ENCODE measurements at regions not wholly inside any gene's neighbourhood (a gene's known extent, or its start where the extent isn't known, plus 50 kb on each side); places are given as distances from the start of the nearest gene placed in this dataset.
"Not testable (repeated sequence)": the region's sequence is repeated elsewhere in the genome, so short reads cannot be mapped to it uniquely, and the experiment has no call there.

DNA sequence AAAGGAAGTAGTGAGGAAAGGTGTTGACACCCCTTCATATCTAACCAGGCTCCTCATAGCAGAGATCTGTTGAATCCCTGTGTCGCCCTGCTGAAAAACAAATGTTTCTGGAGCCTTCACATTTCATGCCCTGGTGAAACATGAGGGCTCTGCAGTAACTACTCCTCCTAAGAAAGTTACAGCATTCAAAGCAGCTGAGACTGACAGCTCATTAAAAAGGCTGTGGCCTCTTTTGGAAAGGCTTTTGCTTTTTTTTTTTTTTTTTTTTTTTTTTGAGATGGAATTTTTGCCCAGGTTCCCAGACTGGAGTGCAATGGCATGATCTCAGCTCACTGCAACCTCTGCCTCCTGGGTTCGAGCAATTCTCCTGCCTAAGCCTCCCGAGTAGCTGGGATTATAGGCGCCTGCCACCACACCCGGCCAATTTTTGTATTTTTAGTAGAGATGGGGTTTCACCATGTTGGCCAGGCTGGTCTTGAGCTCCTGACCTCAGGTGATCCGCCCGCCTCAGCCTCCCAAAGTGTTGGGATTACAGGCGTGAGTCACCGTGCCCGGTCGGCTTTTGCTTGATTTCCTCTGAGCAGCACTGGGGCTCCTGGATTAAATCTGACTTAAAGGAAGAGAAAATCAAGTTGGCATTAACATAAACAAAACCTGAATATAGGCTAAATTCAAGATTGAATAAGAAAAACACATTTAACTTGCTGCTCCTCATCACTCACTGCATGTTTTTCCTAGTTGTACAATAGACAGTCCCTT is 112.9 kb downstream of the PCSK1 start:
- TF ChIP-seq, protein P1, sequence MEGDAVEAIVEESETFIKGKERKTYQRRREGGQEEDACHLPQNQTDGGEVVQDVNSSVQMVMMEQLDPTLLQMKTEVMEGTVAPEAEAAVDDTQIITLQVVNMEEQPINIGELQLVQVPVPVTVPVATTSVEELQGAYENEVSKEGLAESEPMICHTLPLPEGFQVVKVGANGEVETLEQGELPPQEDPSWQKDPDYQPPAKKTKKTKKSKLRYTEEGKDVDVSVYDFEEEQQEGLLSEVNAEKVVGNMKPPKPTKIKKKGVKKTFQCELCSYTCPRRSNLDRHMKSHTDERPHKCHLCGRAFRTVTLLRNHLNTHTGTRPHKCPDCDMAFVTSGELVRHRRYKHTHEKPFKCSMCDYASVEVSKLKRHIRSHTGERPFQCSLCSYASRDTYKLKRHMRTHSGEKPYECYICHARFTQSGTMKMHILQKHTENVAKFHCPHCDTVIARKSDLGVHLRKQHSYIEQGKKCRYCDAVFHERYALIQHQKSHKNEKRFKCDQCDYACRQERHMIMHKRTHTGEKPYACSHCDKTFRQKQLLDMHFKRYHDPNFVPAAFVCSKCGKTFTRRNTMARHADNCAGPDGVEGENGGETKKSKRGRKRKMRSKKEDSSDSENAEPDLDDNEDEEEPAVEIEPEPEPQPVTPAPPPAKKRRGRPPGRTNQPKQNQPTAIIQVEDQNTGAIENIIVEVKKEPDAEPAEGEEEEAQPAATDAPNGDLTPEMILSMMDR (IDR thresholded peaks at IDR 0.05): not testable (repeated sequence)
- not testable (repeated sequence) for TF ChIP-seq POLR2A, POLR2AphosphoS5 (IDR thresholded peaks at IDR 0.05)

Data from sigmoid colon (tissue), 4 donors.